GM21526 (cell line): ENCODE measurements at regions not wholly inside any gene's neighbourhood (a gene's known extent, or its start where the extent isn't known, plus 50 kb on each side); places are given as distances from the start of the nearest gene placed in this dataset.

Experiments used
- ATAC-seq: cut with Tn5 transposase; IDR thresholded peaks from one replicate; pipeline ENCODE4 v1.9.1; 2021; ENCODE audit warnings: moderate library complexity; ENCODE audit not compliant: unreplicated experiment, low FRiP score

DNA sequence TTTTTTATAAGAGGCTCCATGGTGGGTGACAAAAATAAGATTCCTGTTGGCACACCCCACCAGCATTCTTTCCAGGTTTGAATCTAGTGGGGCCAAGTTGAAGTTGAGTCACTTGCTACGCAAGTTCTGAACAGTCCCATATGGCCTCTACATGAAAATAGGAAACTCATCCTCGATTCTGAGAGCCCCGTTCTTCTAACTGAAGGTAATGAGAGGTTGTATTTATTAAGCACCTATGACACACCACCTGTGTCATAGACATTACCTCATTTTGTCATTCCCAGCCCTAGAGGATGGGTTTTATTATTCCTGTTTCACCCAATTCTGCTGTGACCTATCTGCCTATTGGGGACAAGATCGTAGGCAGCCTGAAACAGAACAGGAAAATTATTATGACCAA is 131.7 kb downstream of the ACTL7B start:
- no peak for ATAC-seq

DNA sequence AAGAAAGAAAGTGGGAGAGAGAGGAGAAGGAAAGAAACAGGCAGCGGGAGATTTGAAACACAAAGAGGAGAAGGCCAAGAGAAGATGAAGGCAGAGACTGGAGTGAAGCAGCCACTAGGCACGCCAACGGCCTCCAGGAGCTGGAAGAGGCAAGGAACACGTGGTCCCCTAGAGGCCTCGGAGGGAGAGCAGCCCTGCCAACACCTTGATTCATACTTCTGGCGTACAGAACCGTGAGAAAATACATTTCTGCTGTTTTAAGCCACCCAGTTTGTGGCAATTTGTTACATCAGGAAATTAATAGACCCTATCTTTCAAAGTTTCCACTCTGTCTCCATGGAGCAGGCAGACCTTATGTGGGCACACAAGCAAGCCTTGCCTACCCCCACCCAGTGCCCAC is 133.4 kb downstream of the ACTL7B start:
- no peak for ATAC-seq

GRCh38 chr9:108720191-108720642 is 135.6 kb downstream of the ACTL7B start:
- no peak for ATAC-seq

GRCh38 chr9:108710424-108710823 is 145.4 kb downstream of the ACTL7B start:
- ATAC-seq = no peak

DNA sequence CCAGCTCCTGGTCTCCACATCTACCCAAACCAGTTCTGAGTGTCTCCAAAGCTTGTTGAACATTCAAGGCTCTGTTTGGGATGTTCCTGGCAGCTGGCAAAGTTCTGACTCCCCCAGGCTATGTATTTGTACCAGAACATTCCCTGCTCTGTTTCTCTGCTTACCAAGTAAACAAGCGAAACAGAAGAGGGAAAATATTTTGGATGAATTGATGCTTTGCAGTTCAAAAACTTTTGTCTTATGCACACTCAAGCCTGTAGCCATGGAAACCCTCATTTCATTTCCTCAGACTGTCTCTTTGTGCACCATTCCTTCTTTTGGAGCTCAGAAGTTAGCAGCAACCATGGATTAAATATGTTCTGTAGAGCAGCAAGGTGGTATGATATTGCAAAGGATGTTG is 145.8 kb downstream of the ACTL7B start:
- no peak for ATAC-seq

GRCh38 chr9:108709126-108709525 is 146.7 kb downstream of the ACTL7B start:
- ATAC-seq = no peak

GRCh38 chr9:108708448-108708847 is 147.3 kb downstream of the ACTL7B start:
- no peak for ATAC-seq

DNA sequence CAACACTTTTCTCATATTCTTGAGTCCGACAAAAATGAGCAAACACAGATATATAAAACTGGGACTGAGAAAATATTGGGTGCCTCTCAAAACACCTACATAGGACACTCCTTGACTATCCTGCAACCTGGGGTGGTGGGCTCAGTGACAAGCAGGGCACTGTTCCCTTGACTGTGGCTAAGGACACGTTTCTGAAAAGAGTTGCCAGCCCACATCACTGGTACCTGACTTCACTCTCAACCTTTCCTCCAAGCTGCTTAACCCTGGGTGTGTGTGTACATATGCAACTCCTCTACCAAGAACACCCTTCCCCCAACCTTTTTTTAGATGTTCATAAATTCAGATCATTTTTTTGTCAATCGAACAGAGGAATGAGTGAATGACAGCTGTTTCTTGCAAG is 148.7 kb downstream of the ACTL7B start:
- ATAC-seq = no peak

DNA sequence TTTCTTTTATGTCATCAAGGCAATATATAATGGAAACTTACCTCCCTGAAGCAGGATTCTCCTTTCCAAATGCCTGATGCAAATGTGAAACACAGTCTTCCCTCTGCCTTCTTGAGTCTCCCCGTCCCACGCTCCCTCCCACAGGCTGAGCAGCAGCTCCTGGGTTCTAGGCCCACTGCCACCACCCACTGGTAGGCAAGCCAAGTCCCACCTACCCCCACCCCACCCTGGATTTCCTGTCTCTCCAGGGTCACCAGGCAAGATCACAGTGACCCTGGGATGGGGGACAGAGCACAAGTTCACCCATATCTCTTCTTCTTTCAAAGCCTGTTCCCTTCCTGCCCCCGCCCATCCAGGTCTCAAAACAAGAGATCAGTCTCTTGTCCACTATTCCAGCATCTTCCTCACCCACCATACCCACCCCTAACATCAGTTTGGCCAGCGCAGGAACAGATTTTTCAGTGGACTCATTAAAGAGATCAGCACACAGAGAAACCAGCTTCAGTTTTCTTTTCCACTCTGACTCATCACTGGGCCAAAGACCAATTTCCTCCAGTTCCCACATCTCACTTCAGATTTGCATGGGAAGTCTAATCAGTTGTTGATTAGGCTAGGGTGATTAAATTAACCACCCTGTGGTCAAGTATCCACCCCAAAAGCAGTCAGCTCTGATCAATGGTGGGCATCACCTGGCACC is 151.5 kb downstream of the ACTL7B start:
- ATAC-seq = no peak

DNA sequence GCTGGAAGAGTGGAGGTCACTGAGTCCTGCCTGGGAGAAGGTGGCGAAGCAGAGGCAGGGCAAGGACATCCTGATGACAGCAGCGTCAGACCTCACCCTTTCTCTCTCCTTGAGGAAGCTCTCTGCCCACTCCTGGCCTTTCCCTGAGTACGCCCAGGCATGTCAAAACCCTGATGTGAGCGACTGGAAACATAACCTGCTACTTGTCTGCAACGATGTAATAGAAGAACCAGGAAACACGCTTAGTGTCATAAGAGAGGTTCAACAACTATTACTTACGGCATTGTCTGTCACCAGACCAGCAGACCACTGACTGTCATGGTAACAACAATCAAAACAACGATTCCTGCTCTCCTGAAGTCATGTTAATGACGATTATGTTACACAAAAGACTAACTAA is 152.4 kb downstream of the ACTL7B start:
- no peak for ATAC-seq

- ATAC-seq = no peak
These were observed 153.1 kb downstream of the ACTL7B start for GRCh38 chr9:108702681-108703080.

DNA sequence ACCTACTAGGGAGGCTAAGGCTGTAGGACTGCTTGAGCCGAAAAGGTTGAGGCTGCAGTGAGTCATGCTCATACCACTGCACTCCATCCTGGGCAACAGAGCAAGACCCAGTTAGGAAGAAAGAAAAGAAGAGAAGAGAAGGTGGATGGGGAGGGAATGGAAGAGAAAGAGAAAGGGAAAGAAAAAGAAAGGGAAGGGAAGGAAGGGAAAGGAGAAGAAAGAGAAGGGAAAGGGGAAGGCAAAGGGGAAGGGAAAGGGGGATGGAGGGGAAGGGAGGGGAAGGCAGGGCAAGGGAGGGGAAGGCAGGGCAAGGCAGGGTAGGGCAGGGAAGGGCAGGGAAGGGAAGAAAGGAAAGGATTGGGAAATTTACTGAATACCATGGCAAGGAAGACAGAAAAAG is 157.0 kb downstream of the ACTL7B start:
- ATAC-seq = no peak

DNA sequence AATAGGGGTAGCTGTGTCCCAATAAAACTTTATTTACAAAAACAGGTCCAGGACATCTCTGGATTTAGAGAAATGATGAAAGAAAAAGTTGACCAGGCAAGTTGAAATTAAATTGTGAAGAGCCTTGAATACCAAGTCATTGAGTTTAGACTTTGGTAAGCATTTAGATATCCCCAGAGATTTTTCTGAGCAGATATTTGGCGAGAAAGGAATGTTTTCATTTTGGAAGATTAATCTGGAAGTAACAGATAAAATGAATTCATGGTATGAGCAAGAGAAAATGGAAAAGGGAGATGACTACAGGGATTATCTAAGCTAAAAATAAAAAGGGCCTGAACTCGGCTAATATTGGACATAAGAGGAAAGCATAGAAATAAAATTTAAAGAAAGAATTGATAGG is 157.6 kb downstream of the ACTL7B start:
- no peak for ATAC-seq

DNA sequence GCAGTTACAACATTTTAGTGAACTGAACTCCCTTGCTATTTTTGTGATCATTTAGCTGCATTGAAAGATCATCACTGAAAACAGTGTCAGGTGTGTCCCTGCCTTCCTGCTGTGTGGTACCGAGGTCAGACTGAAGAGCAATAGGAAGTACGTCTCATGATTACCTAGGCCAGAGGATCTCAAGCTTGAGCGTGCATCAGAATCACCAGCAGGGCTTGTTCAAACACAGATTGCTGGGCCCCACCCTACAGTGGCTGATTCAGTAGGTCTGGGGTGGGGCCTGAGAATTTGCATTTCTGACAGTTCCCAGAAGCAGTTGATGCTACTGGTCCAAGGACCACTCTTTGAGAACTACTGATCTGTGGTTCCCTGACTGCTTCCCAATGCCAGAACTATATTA is 159.6 kb downstream of the ACTL7B start:
- no peak for ATAC-seq

- no peak for ATAC-seq
These were observed 161.6 kb downstream of the ACTL7B start for GRCh38 chr9:108694170-108694569.

DNA sequence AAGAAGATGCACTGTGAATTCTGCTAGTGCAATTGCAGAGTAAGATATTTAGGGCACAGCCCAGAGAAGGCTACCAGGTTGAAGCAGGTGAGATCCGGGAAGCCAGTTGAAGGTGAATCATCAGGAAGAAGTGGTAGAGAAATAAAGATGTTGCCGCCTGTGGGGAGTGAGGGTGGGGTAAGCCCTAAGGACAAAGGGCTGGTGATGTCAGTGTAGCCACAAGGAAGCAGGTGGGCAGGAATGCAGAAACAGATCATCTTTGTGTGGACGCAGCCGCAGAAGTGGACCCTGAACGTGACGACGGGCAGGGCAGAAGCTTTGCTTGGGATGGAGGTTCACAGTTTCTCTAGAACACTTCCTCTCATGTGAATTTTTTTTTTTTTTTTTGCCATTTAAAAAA is 164.2 kb downstream of the ACTL7B start:
- no peak for ATAC-seq

DNA sequence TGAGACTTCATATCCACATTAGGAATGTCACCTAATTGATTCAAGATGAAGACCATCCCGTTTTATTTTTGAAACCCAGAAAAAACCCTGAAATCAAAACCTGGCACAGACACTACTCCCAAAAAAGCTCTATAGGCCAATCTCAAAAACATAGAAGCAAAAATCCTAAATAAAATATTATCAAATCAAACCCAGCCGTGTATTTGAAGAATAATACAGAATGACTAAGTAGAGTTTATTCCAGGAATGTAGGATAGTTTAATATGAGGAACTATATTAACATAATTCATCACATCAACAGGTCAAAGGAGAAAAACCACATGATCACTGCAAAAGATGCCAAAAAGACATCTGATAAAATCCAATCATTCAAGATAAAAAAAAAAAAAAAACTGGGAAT is 167.1 kb downstream of the ACTL7B start:
- ATAC-seq = no peak

- ATAC-seq = no peak
These were observed 167.7 kb downstream of the ACTL7B start for GRCh38 chr9:108688051-108688450.

GRCh38 chr9:108687006-108687987 is 168.5 kb downstream of the ACTL7B start:
- ATAC-seq = no peak

GRCh38 chr9:108684288-108685025 is 171.3 kb downstream of the ACTL7B start:
- ATAC-seq = no peak

DNA sequence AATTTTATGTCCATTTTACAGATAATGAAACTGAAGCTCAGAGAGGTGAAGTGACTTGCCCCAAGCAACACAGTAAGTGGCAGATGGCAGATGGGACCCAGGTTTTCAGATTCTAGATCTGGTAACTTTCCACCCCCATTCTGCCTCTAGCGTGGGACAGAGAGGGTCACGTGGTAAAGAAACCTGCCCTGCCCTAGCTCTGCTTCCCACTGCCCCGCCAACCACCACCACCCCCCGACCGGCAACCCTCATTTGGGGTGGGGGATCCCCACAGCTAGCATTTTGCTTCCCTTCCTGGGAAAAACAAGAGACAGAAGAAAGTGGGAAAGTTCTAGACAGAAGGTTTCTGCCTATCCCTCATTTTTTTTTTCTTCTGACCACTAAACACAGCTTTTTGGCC is 172.5 kb downstream of the ACTL7B start:
- no peak for ATAC-seq
